ENCODE measurements at regions not wholly inside any gene's neighbourhood (a gene's known extent, or its start where the extent isn't known, plus 50 kb on each side); places are given as distances from the start of the nearest gene placed in this dataset.

DNA sequence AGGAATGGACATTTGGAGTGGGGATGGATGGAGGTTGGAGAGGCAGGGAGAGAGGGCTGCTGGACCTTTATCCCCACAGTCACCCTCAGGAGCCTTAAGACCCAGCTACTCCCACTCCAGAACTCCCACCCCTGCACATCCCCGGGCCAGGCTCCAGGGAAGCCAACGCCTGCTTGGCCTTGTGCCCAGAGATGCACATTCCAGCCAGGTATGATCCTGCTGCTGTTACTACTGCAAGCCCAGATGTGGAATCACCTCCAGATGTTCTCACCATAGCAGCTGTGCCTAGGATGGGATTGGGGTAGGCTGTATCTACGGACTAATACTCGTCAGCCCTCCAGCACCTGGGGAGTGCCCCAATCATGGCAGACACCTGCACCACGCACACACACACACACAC, 71.7 kb downstream of the ZFP36L2 start:
- H3K4me1 ChIP-seq (ENCODE audit: control insufficient read depth, extremely low read depth, insufficient read depth, low read length), result peaks cover 13% of the 10 kb centered on the region
- no peaks in the 10 kb centered on the region for H3K9me3 ChIP-seq (replicated peaks; ENCODE audit: control insufficient read depth, insufficient read depth, low read length)
- no TSS peak for BruUV-seq (replicated peaks)
- no peaks in the 10 kb centered on the region for H3K9me1 ChIP-seq (replicated peaks; ENCODE audit: control insufficient read depth, extremely low read depth, insufficient read depth, low read length)
- DNase-seq (ENCODE audit: low read depth, low spot score) (no peak), FAIRE-seq (no peak)
- intact Hi-C loops (cut with micrococcal nuclease) (no loop called here), dilution Hi-C loops (cut with MboI; ENCODE audit: extremely low pct_ligation_motif_present, low sequenced_read_pairs) (no loop called here)
- H3K9ac ChIP-seq (replicated peaks; ENCODE audit: extremely low read depth, insufficient read depth, low read length), result no peak overlapping the region
- no peak for TF ChIP-seq MYC (IDR thresholded peaks at IDR 0.05; ENCODE audit: low read depth, low read length)
- TF ChIP-seq POLR2A (IDR thresholded peaks at IDR 0.05; ENCODE audit: low read depth, low read length), result no peak
- TF ChIP-seq JUN (IDR thresholded peaks at IDR 0.05; ENCODE audit: borderline replicate concordance, insufficient read depth, insufficient read length, low read depth), result no peak
- TF ChIP-seq, protein P1, sequence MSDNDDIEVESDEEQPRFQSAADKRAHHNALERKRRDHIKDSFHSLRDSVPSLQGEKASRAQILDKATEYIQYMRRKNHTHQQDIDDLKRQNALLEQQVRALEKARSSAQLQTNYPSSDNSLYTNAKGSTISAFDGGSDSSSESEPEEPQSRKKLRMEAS (IDR thresholded peaks at IDR 0.05; ENCODE audit: insufficient read depth, insufficient read length), result no peak
- no peak for TF ChIP-seq POLR2AphosphoS5 (IDR thresholded peaks at IDR 0.05; ENCODE audit: insufficient read depth, low read depth, low read length)
- no peak for TF ChIP-seq EZH2 (IDR thresholded peaks at IDR 0.05; ENCODE audit: borderline replicate concordance, low read depth, low read length, severe bottlenecking)
- TF ChIP-seq GATA2 (IDR thresholded peaks at IDR 0.05; ENCODE audit: insufficient read depth, insufficient read length, low read depth, low read length), result no peak
- TF ChIP-seq FOS (IDR thresholded peaks at IDR 0.05; ENCODE audit: borderline replicate concordance, insufficient read depth, low read length), result no peak
- TF ChIP-seq, protein P2, sequence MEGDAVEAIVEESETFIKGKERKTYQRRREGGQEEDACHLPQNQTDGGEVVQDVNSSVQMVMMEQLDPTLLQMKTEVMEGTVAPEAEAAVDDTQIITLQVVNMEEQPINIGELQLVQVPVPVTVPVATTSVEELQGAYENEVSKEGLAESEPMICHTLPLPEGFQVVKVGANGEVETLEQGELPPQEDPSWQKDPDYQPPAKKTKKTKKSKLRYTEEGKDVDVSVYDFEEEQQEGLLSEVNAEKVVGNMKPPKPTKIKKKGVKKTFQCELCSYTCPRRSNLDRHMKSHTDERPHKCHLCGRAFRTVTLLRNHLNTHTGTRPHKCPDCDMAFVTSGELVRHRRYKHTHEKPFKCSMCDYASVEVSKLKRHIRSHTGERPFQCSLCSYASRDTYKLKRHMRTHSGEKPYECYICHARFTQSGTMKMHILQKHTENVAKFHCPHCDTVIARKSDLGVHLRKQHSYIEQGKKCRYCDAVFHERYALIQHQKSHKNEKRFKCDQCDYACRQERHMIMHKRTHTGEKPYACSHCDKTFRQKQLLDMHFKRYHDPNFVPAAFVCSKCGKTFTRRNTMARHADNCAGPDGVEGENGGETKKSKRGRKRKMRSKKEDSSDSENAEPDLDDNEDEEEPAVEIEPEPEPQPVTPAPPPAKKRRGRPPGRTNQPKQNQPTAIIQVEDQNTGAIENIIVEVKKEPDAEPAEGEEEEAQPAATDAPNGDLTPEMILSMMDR (IDR thresholded peaks at IDR 0.05; ENCODE audit: extremely low read depth in 1 of 2, insufficient read depth in 1 of 2, low read depth in 1 of 2, low read length in 2 of 2), result no peak
- no peaks in the 10 kb centered on the region for H3K79me2 ChIP-seq (ENCODE audit: control insufficient read depth, insufficient read depth, low read length)
- POLR2A ChIA-PET, result no interaction called here
- H4K20me1 ChIP-seq (replicated peaks; ENCODE audit: control insufficient read depth, extremely low read depth, insufficient read depth, low read length), result no peaks in the 10 kb centered on the region
- no peaks in the 10 kb centered on the region for H3K36me3 ChIP-seq (ENCODE audit: control insufficient read depth in 2 of 2, extremely low read depth in 1 of 2, insufficient read depth in 2 of 2, low read length in 2 of 2)
- no peak overlapping the region for H3K4me3 ChIP-seq (replicated peaks in 1 of 3; ENCODE audit: insufficient read depth in 1 of 3, low read depth in 1 of 3, low read length in 3 of 3)
- no peak overlapping the region for H2AFZ ChIP-seq (ENCODE audit: low read depth, low read length)
- H3K27ac ChIP-seq (ENCODE audit: insufficient read depth, low read depth, low read length), result no peak overlapping the region
- CTCF ChIA-PET, result no interaction called here
- no peaks in the 10 kb centered on the region for H3K27me3 ChIP-seq (ENCODE audit: control insufficient read depth in 2 of 2, insufficient read depth in 2 of 2, low read length in 2 of 2)
- no peak overlapping the region for H3K4me2 ChIP-seq (ENCODE audit: insufficient read depth, low read length)

Data from endothelial cell of umbilical vein (primary cell).